Stimulated activated naive CD4-positive, alpha-beta T cell (primary cell): ENCODE measurements at regions not wholly inside any gene's neighbourhood (a gene's known extent, or its start where the extent isn't known, plus 50 kb on each side); places are given as distances from the start of the nearest gene placed in this dataset.
"Not testable (repeated sequence)": the region's sequence is repeated elsewhere in the genome, so short reads cannot be mapped to it uniquely, and the experiment has no call there.

Experiments used
- DNase-seq, 6 experiments: peaks; one replicate each; lab custom pipeline; 2025; lab: John Stamatoyannopoulos, UW

- DNase-seq: no peak
These were observed 190.9 kb downstream of the XPNPEP1 start for GRCh38 chr10:109732254-109732965.

GRCh38 chr10:109729895-109730294 lies 193.4 kb downstream of the XPNPEP1 start:
- DNase-seq: not testable (repeated sequence)

GRCh38 chr10:109727436-109727835 lies 195.9 kb downstream of the XPNPEP1 start:
- DNase-seq: no peak

- DNase-seq: no peak
These were observed 196.8 kb downstream of the XPNPEP1 start for GRCh38 chr10:109726473-109726872.

- no peak for DNase-seq
These were observed 200.0 kb downstream of the XPNPEP1 start for GRCh38 chr10:109723305-109723704.

GRCh38 chr10:109721453-109722064 lies 201.8 kb downstream of the XPNPEP1 start:
- DNase-seq: no peak

- DNase-seq: no peak
These were observed 217.2 kb downstream of the XPNPEP1 start for GRCh38 chr10:109706026-109706560.

GRCh38 chr10:109701633-109702215 lies 221.6 kb downstream of the XPNPEP1 start:
- no peak for DNase-seq

- DNase-seq: no peak
These were observed 224.2 kb downstream of the XPNPEP1 start for GRCh38 chr10:109698882-109699664.

- no peak for DNase-seq
These were observed 225.2 kb downstream of the XPNPEP1 start for GRCh38 chr10:109698086-109698485.

- DNase-seq: no peak
These were observed 226.1 kb downstream of the XPNPEP1 start for GRCh38 chr10:109696981-109697775.

GRCh38 chr10:109696462-109696861 lies 226.8 kb downstream of the XPNPEP1 start:
- DNase-seq: no peak

- no peak for DNase-seq
These were observed 227.3 kb downstream of the XPNPEP1 start for GRCh38 chr10:109695988-109696387.

GRCh38 chr10:109689785-109690184 lies 233.5 kb downstream of the XPNPEP1 start:
- no peak for DNase-seq

- no peak for DNase-seq
These were observed 243.8 kb downstream of the XPNPEP1 start for GRCh38 chr10:109679478-109679877.

- no peak for DNase-seq
These were observed 244.5 kb downstream of the XPNPEP1 start for GRCh38 chr10:109678857-109679256.

GRCh38 chr10:109676703-109677102 lies 246.6 kb downstream of the XPNPEP1 start:
- no peak for DNase-seq

- no peak for DNase-seq
These were observed 254.6 kb downstream of the XPNPEP1 start for GRCh38 chr10:109668703-109669102.

GRCh38 chr10:109668154-109668665 lies 255.1 kb downstream of the XPNPEP1 start:
- DNase-seq: no peak

- no peak for DNase-seq
These were observed 258.0 kb downstream of the XPNPEP1 start for GRCh38 chr10:109665321-109665720.

- no peak for DNase-seq
These were observed 258.8 kb downstream of the XPNPEP1 start for GRCh38 chr10:109664554-109664953.
